H7 (cell line): ENCODE measurements at regions not wholly inside any gene's neighbourhood (a gene's known extent, or its start where the extent isn't known, plus 50 kb on each side); places are given as distances from the start of the nearest gene placed in this dataset.

Experiments used
- DNase-seq: peaks from one replicate; pipeline ENCODE4 v3.0.0; 2012
- H3K27me3 ChIP-seq: 2 replicates; pipeline ENCODE4 v1.6.0; 2011; ENCODE audit warnings: mild to moderate bottlenecking, low read length; ENCODE audit not compliant: control insufficient read depth, insufficient read depth
- H3K36me3 ChIP-seq: replicated peaks from 2 replicates; pipeline ENCODE4 v1.5.1; 2011; ENCODE audit warnings: low read length; ENCODE audit not compliant: control insufficient read depth, insufficient read depth
- H3K4me3 ChIP-seq: 2 replicates; pipeline ENCODE4 v1.5.1; 2011; ENCODE audit warnings: low read depth, mild to moderate bottlenecking, control low read depth, low read length, moderate library complexity; ENCODE audit not compliant: insufficient read depth

- DNase-seq, result no peak
- Histone ChIP-seq H3K4me3 (no peak overlapping the region), H3K27me3 (no peaks in the 10 kb centered on the region), H3K36me3 (no peaks in the 10 kb centered on the region)
Measured at GRCh38 chr4:24745172-24745895, 50.0 kb upstream of the SOD3 start.
